CD8-positive, alpha-beta memory T cell (primary cell): ENCODE measurements at regions not wholly inside any gene's neighbourhood (a gene's known extent, or its start where the extent isn't known, plus 50 kb on each side); places are given as distances from the start of the nearest gene placed in this dataset.
A peak's percentile ranks its signal among the peaks of the same experiment; 100 is the strongest.

ENCODE experiments used
- CTCF ChIA-PET: fragments of 350-600 bp; sonication (Branson Sonifier 250); formaldehyde crosslinking; loops from one replicate; lab custom pipeline; 2021; ENCODE audit warnings: antibody characterized with exemption; lab: Charles Lee
- POLR2A ChIA-PET: fragments of 350-600 bp; sonication (Branson Sonifier 250); formaldehyde crosslinking; loops from one replicate; lab custom pipeline; 2021; ENCODE audit warnings: antibody characterized with exemption; lab: Charles Lee
- DNase-seq, 5 donors: peaks; one replicate each; pipeline versions ENCODE4 v3.0.0 to v3.0.0-alpha.2; 2020 to 2022; ENCODE audit warnings: mixed read lengths in 1 of 5
- H3K27ac ChIP-seq: one replicate; pipeline ENCODE4 v1.7.0; 2013; ENCODE audit warnings: low read depth, mild to moderate bottlenecking, low read length, moderate library complexity
- H3K27me3 ChIP-seq: 2 replicates; pipeline ENCODE4 v1.7.0; 2013; ENCODE audit warnings: low read length, mild to moderate bottlenecking; ENCODE audit not compliant: insufficient read depth, poor library complexity, severe bottlenecking
- H3K36me3 ChIP-seq: 2 replicates; pipeline ENCODE4 v1.7.0; 2013; ENCODE audit warnings: mild to moderate bottlenecking, low read length, moderate library complexity; ENCODE audit not compliant: insufficient read depth
- H3K4me1 ChIP-seq: 2 replicates; pipeline ENCODE4 v1.7.0; 2013; ENCODE audit warnings: mild to moderate bottlenecking, low read length, moderate library complexity; ENCODE audit not compliant: insufficient read depth
- H3K4me3 ChIP-seq: 2 replicates; pipeline ENCODE4 v1.7.0; 2013; ENCODE audit warnings: mild to moderate bottlenecking, low read length
- H3K9me3 ChIP-seq: 2 replicates; pipeline ENCODE4 v1.7.0; 2013; ENCODE audit warnings: mild to moderate bottlenecking, low read length
- H3K27ac Mint-ChIP-seq, 8 donors: one replicate each; pipeline ENCODE4 v1.8.0; 2020 to 2021; ENCODE audit warnings: mixed read lengths in 8 of 8, mild to moderate bottlenecking in 6 of 8, inconsistent platforms in 3 of 8, moderate library complexity in 3 of 8
- H3K27me3 Mint-ChIP-seq, 2 donors: one replicate each; pipeline ENCODE4 v1.8.0; 2020 to 2021; ENCODE audit warnings: mixed read lengths in 2 of 2, mild to moderate bottlenecking in 1 of 2, moderate library complexity in 1 of 2
- H3K36me3 Mint-ChIP-seq, 3 donors: one replicate each; pipeline ENCODE4 v1.8.0; 2020 to 2021; ENCODE audit warnings: mixed read lengths in 3 of 3, inconsistent platforms in 1 of 3, mild to moderate bottlenecking in 1 of 3
- H3K4me1 Mint-ChIP-seq, 3 donors: one replicate each; pipeline ENCODE4 v1.8.0; 2020 to 2021; ENCODE audit warnings: mixed read lengths in 3 of 3, inconsistent platforms in 1 of 3, mild to moderate bottlenecking in 1 of 3
- H3K4me3 Mint-ChIP-seq, 7 donors: one replicate each; pipeline ENCODE4 v1.8.0; 2020 to 2021; ENCODE audit warnings: mixed read lengths in 7 of 7, mild to moderate bottlenecking in 6 of 7, moderate library complexity in 4 of 7, inconsistent platforms in 2 of 7
- H3K9me3 Mint-ChIP-seq, 5 donors: one replicate each; pipeline ENCODE4 v1.8.0; 2020 to 2022; ENCODE audit warnings: mixed read lengths in 5 of 5, mild to moderate bottlenecking in 3 of 5, moderate library complexity in 2 of 5, inconsistent platforms in 1 of 5

- Histone ChIP-seq H3K4me3 (no peak overlapping the region), H3K4me1 (no peaks in the 10 kb centered on the region), H3K27me3 (no peaks in the 10 kb centered on the region), H3K9me3 (no peaks in the 10 kb centered on the region), H3K27ac (no peak overlapping the region), H3K36me3 (no peaks in the 10 kb centered on the region)
- no peaks in the 10 kb centered on the region for H3K4me1 Mint-ChIP-seq
- H3K4me3 Mint-ChIP-seq: no peak overlapping the region
- H3K9me3 Mint-ChIP-seq: peaks cover 8 to 24% (median 13%) of the 10 kb centered on the region in 5 donors
- H3K27ac Mint-ChIP-seq: peak overlapping the region in 1 of 8 donors; percentile 38
- no peak for DNase-seq
- ChIA-PET CTCF (no interaction called here), POLR2A (no interaction called here)
- peaks cover 0 to 6% (median 1%) of the 10 kb centered on the region in 3 donors for H3K36me3 Mint-ChIP-seq
- no peaks in the 10 kb centered on the region for H3K27me3 Mint-ChIP-seq
These were observed 1490.0 kb upstream of the GBE1 start for GRCh38 chr3:83251490-83251889.

GRCh38 chr3:83250613-83251012, 1489.2 kb upstream of the GBE1 start:
- no peak for DNase-seq
- ChIA-PET CTCF (no interaction called here), POLR2A (no interaction called here)
- H3K4me1 Mint-ChIP-seq: no peaks in the 10 kb centered on the region
- no peak overlapping the region for H3K4me3 Mint-ChIP-seq
- no peaks in the 10 kb centered on the region for H3K27me3 Mint-ChIP-seq
- Histone ChIP-seq H3K4me1 (no peaks in the 10 kb centered on the region), H3K36me3 (no peaks in the 10 kb centered on the region), H3K4me3 (no peak overlapping the region), H3K27me3 (no peaks in the 10 kb centered on the region), H3K27ac (no peak overlapping the region), H3K9me3 (no peaks in the 10 kb centered on the region)
- peaks cover 11 to 25% (median 15%) of the 10 kb centered on the region in 5 donors for H3K9me3 Mint-ChIP-seq
- no peak overlapping the region for H3K27ac Mint-ChIP-seq
- peaks cover 0 to 6% (median 1%) of the 10 kb centered on the region in 3 donors for H3K36me3 Mint-ChIP-seq

GRCh38 chr3:83248454-83248853, 1487.0 kb upstream of the GBE1 start:
- no peak overlapping the region for H3K27ac Mint-ChIP-seq
- H3K36me3 Mint-ChIP-seq: peaks cover 0 to 6% (median 1%) of the 10 kb centered on the region in 3 donors
- H3K4me1 Mint-ChIP-seq: no peaks in the 10 kb centered on the region
- POLR2A ChIA-PET: no interaction called here
- H3K4me3 Mint-ChIP-seq: no peak overlapping the region
- no peaks in the 10 kb centered on the region for H3K4me1 ChIP-seq
- no peak for DNase-seq
- no peak overlapping the region for H3K27ac ChIP-seq
- H3K27me3 ChIP-seq: no peaks in the 10 kb centered on the region
- H3K27me3 Mint-ChIP-seq: no peaks in the 10 kb centered on the region
- CTCF ChIA-PET: no interaction called here
- H3K9me3 ChIP-seq: no peaks in the 10 kb centered on the region
- H3K36me3 ChIP-seq: no peaks in the 10 kb centered on the region
- no peak overlapping the region for H3K4me3 ChIP-seq
- peaks cover 12 to 32% (median 21%) of the 10 kb centered on the region in 5 donors for H3K9me3 Mint-ChIP-seq

- H3K4me3 Mint-ChIP-seq: no peak overlapping the region
- Histone ChIP-seq H3K9me3 (no peaks in the 10 kb centered on the region), H3K4me1 (no peaks in the 10 kb centered on the region), H3K36me3 (no peaks in the 10 kb centered on the region), H3K27ac (no peak overlapping the region), H3K4me3 (no peak overlapping the region), H3K27me3 (no peaks in the 10 kb centered on the region)
- DNase-seq: no peak
- no peaks in the 10 kb centered on the region for H3K36me3 Mint-ChIP-seq
- no peak overlapping the region for H3K27ac Mint-ChIP-seq
- ChIA-PET POLR2A (no interaction called here), CTCF (no interaction called here)
- H3K9me3 Mint-ChIP-seq: peaks cover 3 to 23% (median 13%) of the 10 kb centered on the region in 5 donors
- H3K27me3 Mint-ChIP-seq: peaks cover 0 to 1% of the 10 kb centered on the region in 2 donors
- no peaks in the 10 kb centered on the region for H3K4me1 Mint-ChIP-seq
These were observed 1473.9 kb upstream of the GBE1 start for GRCh38 chr3:83235180-83235814.

- no peaks in the 10 kb centered on the region for H3K9me3 ChIP-seq
- H3K4me3 ChIP-seq: no peak overlapping the region
- Mint-ChIP-seq H3K4me3 (no peak overlapping the region), H3K36me3 (no peaks in the 10 kb centered on the region), H3K4me1 (no peaks in the 10 kb centered on the region), H3K27ac (no peak overlapping the region), H3K27me3 (peaks cover 0 to 1% of the 10 kb centered on the region in 2 donors), H3K9me3 (peaks cover 3 to 20% (median 13%) of the 10 kb centered on the region in 5 donors)
- no peak for DNase-seq
- CTCF ChIA-PET: no interaction called here
- no peaks in the 10 kb centered on the region for H3K27me3 ChIP-seq
- no peaks in the 10 kb centered on the region for H3K36me3 ChIP-seq
- POLR2A ChIA-PET: no interaction called here
- no peak overlapping the region for H3K27ac ChIP-seq
- no peaks in the 10 kb centered on the region for H3K4me1 ChIP-seq
These were observed 1472.3 kb upstream of the GBE1 start for GRCh38 chr3:83233715-83234114.

GRCh38 chr3:83230841-83231240, 1469.4 kb upstream of the GBE1 start:
- no peak for DNase-seq
- Mint-ChIP-seq H3K4me1 (no peaks in the 10 kb centered on the region), H3K36me3 (no peaks in the 10 kb centered on the region), H3K27me3 (peaks cover 0 to 1% of the 10 kb centered on the region in 2 donors), H3K9me3 (peaks cover under 1 to 24% (median 10%) of the 10 kb centered on the region in 5 donors), H3K4me3 (no peak overlapping the region), H3K27ac (no peak overlapping the region)
- Histone ChIP-seq H3K9me3 (no peaks in the 10 kb centered on the region), H3K27ac (no peak overlapping the region), H3K27me3 (no peaks in the 10 kb centered on the region), H3K36me3 (no peaks in the 10 kb centered on the region), H3K4me3 (no peak overlapping the region), H3K4me1 (no peaks in the 10 kb centered on the region)
- ChIA-PET CTCF (no interaction called here), POLR2A (no interaction called here)

- Histone ChIP-seq H3K9me3 (no peaks in the 10 kb centered on the region), H3K4me1 (no peaks in the 10 kb centered on the region), H3K27ac (no peak overlapping the region), H3K36me3 (no peaks in the 10 kb centered on the region), H3K4me3 (no peak overlapping the region), H3K27me3 (no peaks in the 10 kb centered on the region)
- H3K36me3 Mint-ChIP-seq: no peaks in the 10 kb centered on the region
- H3K27me3 Mint-ChIP-seq: peaks cover 0 to 1% of the 10 kb centered on the region in 2 donors
- no peak overlapping the region for H3K27ac Mint-ChIP-seq
- ChIA-PET POLR2A (interaction anchor here (0.6 kb wide), 1 partner anchor 284 kb away, joined by 3 read pairs; no protein-coding TSS in a partner anchor), CTCF (no interaction called here)
- DNase-seq: no peak
- H3K4me1 Mint-ChIP-seq: no peaks in the 10 kb centered on the region
- H3K9me3 Mint-ChIP-seq: peaks cover 0 to 24% (median 10%) of the 10 kb centered on the region in 5 donors
- H3K4me3 Mint-ChIP-seq: no peak overlapping the region
These were observed 1468.9 kb upstream of the GBE1 start for GRCh38 chr3:83230376-83230775.

- no peaks in the 10 kb centered on the region for H3K36me3 ChIP-seq
- no peaks in the 10 kb centered on the region for H3K4me1 Mint-ChIP-seq
- no peaks in the 10 kb centered on the region for H3K36me3 Mint-ChIP-seq
- H3K9me3 Mint-ChIP-seq: peaks cover 0 to 13% (median 5%) of the 10 kb centered on the region in 5 donors
- no peaks in the 10 kb centered on the region for H3K27me3 ChIP-seq
- no peak for DNase-seq
- H3K9me3 ChIP-seq: no peaks in the 10 kb centered on the region
- ChIA-PET CTCF (no interaction called here), POLR2A (no interaction called here)
- no peaks in the 10 kb centered on the region for H3K27me3 Mint-ChIP-seq
- H3K4me3 ChIP-seq: no peak overlapping the region
- no peak overlapping the region for H3K4me3 Mint-ChIP-seq
- no peaks in the 10 kb centered on the region for H3K4me1 ChIP-seq
- H3K27ac ChIP-seq: no peak overlapping the region
- H3K27ac Mint-ChIP-seq: no peak overlapping the region
These were observed 1465.3 kb upstream of the GBE1 start for GRCh38 chr3:83226751-83227150.
